SK-N-SH (cell line): ENCODE measurements at regions not wholly inside any gene's neighbourhood (a gene's known extent, or its start where the extent isn't known, plus 50 kb on each side); places are given as distances from the start of the nearest gene placed in this dataset.
A peak's percentile ranks its signal among the peaks of the same experiment; 100 is the strongest.

ENCODE experiments used
- CTCF ChIA-PET: fragments of 300-600, 350-600 bp; formaldehyde crosslinking; extraction: SDS; loops from one replicate; lab custom pipeline; 2021; lab: Yijun Ruan, JAX
- POLR2A ChIA-PET: fragments of 350-600 bp; sonication (Branson Sonifier 250); formaldehyde crosslinking; extraction: SDS; loops from one replicate; lab custom pipeline; 2020; ENCODE audit warnings: antibody characterized with exemption, inconsistent platforms; lab: Yijun Ruan, JAX
- DNase-seq: peaks from one replicate; pipeline ENCODE4 v3.0.0; 2012
- H2AFZ ChIP-seq: fragments of 200-600 bp; sonication (generic); 2 replicates; pipeline ENCODE4 v1.8.1; 2016; ENCODE audit warnings: antibody characterized with exemption, mild to moderate bottlenecking, low read depth
- H3F3A ChIP-seq: fragments of 200-600 bp; sonication (generic); replicated peaks from 2 replicates; pipeline ENCODE3; 2016; ENCODE audit warnings: antibody characterized with exemption, mild to moderate bottlenecking; ENCODE audit not compliant: insufficient read depth
- H3K27ac ChIP-seq, 2 experiments: fragments of 200-500 bp in 1 of 2; fragments of 200-600 bp in 1 of 2; sonication (Bioruptor generic) in 1 of 2; sonication (generic), shearing (Covaris generic) in 1 of 2; 2 replicates each; pipeline versions ENCODE4 v1.5.1 to v1.6.1; 2014 to 2016; ENCODE audit warnings: low read depth in 2 of 2, inconsistent platforms in 1 of 2, low read length in 1 of 2, mild to moderate bottlenecking in 1 of 2, mixed read lengths in 1 of 2
- H3K27me3 ChIP-seq: fragments of 200-600 bp; sonication (generic), shearing (Covaris generic); 2 replicates; pipeline ENCODE4 v1.6.1; 2016; ENCODE audit warnings: mixed run types; ENCODE audit not compliant: insufficient read depth
- H3K36me3 ChIP-seq, 2 experiments: fragments of 200-500 bp in 1 of 2; fragments of 200-600 bp in 1 of 2; sonication (Bioruptor generic) in 1 of 2; sonication (generic) in 1 of 2; replicated peaks in 1 of 2; 2 replicates each; pipeline versions ENCODE3 to v1.5.1; 2014 to 2016; ENCODE audit warnings: low read length in 1 of 2, mild to moderate bottlenecking in 1 of 2; ENCODE audit not compliant: insufficient read depth in 2 of 2, control insufficient read depth in 1 of 2
- H3K4me1 ChIP-seq, 2 experiments: fragments of 200-500 bp in 1 of 2; fragments of 200-600 bp in 1 of 2; sonication (Bioruptor generic) in 1 of 2; sonication (generic), shearing (Covaris generic) in 1 of 2; 2 replicates each; pipeline versions ENCODE4 v1.5.1 to v1.6.1; 2014 to 2016; ENCODE audit warnings: low read depth in 1 of 2, low read length in 1 of 2, mixed run types in 1 of 2; ENCODE audit not compliant: insufficient read depth in 2 of 2, control insufficient read depth in 1 of 2
- H3K4me2 ChIP-seq: fragments of 200-600 bp; sonication (generic), shearing (Covaris generic); 2 replicates; pipeline ENCODE4 v1.6.1; 2017; ENCODE audit warnings: mixed run types
- H3K4me3 ChIP-seq, 2 experiments: fragments of 200-500 bp in 1 of 2; fragments of 200-600 bp in 1 of 2; sonication (Bioruptor generic) in 1 of 2; sonication (generic), shearing (Covaris generic) in 1 of 2; 2 replicates each; pipeline versions ENCODE4 v1.5.1 to v1.8.1; 2014 to 2016; ENCODE audit warnings: low read depth in 2 of 2, inconsistent platforms in 1 of 2, low read length in 1 of 2, mild to moderate bottlenecking in 1 of 2, mixed read lengths in 1 of 2, moderate library complexity in 1 of 2
- H3K79me2 ChIP-seq: fragments of 200-600 bp; sonication (generic); 2 replicates; pipeline ENCODE4 v1.8.1; 2017; ENCODE audit warnings: mild to moderate bottlenecking; ENCODE audit not compliant: insufficient read depth
- H3K9ac ChIP-seq: fragments of 200-600 bp; sonication (generic); 2 replicates; pipeline ENCODE4 v1.6.1; 2017; ENCODE audit warnings: mixed run types
- H3K9me2 ChIP-seq: fragments of 200-600 bp; sonication (generic); 2 replicates; pipeline ENCODE4 v1.6.1; 2017; ENCODE audit warnings: mixed run types
- H3K9me3 ChIP-seq: fragments of 200-600 bp; sonication (generic); 2 replicates; pipeline ENCODE4 v1.6.1; 2017; ENCODE audit warnings: mixed run types, mild to moderate bottlenecking, moderate library complexity
- H4K20me1 ChIP-seq: fragments of 200-600 bp; sonication (generic); 2 replicates; pipeline ENCODE4 v1.6.1; 2017; ENCODE audit warnings: mild to moderate bottlenecking, mixed run types; ENCODE audit not compliant: insufficient read depth
- ELF1 ChIP-seq: IDR thresholded peaks from 2 replicates; pipeline ENCODE4 v1.4.0; 2012
- EP300 ChIP-seq, 2 experiments: IDR thresholded peaks; 2 replicates each; pipeline versions ENCODE4 v1.4.0 to v1.6.1; 2012; ENCODE audit warnings: borderline replicate concordance in 1 of 2, low read depth in 1 of 2, low read length in 1 of 2
- FOSL2 ChIP-seq: IDR thresholded peaks from 2 replicates; pipeline ENCODE4 v1.4.0; 2012; ENCODE audit warnings: low read depth, mild to moderate bottlenecking, moderate library complexity, borderline replicate concordance
- FOXM1 ChIP-seq: IDR thresholded peaks from 2 replicates; pipeline ENCODE4 v1.4.0; 2012; ENCODE audit warnings: low read depth, mild to moderate bottlenecking
- JUND ChIP-seq: IDR thresholded peaks from 2 replicates; pipeline ENCODE4 v1.4.0; 2012
- NRF1 ChIP-seq: IDR thresholded peaks from 2 replicates; pipeline ENCODE4 v1.6.1; 2012; ENCODE audit warnings: low read depth, mild to moderate bottlenecking, low read length
- RAD21 ChIP-seq: IDR thresholded peaks from 2 replicates; pipeline ENCODE4 v1.6.1; 2012; ENCODE audit warnings: mild to moderate bottlenecking, low read length
- RCOR1 ChIP-seq: fragments of 150-350 bp; IDR thresholded peaks from 2 replicates; pipeline ENCODE4 v1.6.1; 2017; ENCODE audit warnings: antibody characterized with exemption, low read length
- SMC3 ChIP-seq: IDR thresholded peaks from 2 replicates; pipeline ENCODE4 v1.6.1; 2012; ENCODE audit warnings: low read depth, low read length, improper control_type of control experiment
- TAF1 ChIP-seq: IDR thresholded peaks from 2 replicates; pipeline ENCODE4 v1.6.1; 2012; ENCODE audit warnings: low read depth, mild to moderate bottlenecking, low read length, moderate library complexity, borderline replicate concordance
- TEAD4 ChIP-seq: IDR thresholded peaks from 2 replicates; pipeline ENCODE4 v1.4.0; 2012; ENCODE audit warnings: mild to moderate bottlenecking, borderline replicate concordance; ENCODE audit not compliant: insufficient read depth
- ZBTB33 ChIP-seq: IDR thresholded peaks from 2 replicates; pipeline ENCODE4 v1.4.0; 2012; ENCODE audit warnings: low read depth, borderline replicate concordance
- WGBS: methylation state at CpG from one replicate; pipeline ENCODE4 v1.1.6; 2017; ENCODE audit warnings: low lambda C conversion rate; 5-methylcytosine and 5-hydroxymethylcytosine counted together
- TF ChIP-seq, protein P1 (sequence below): IDR thresholded peaks from 2 replicates; pipeline ENCODE4; 2012
- TF ChIP-seq, protein P2 (sequence below): fragments of 200-600 bp; sonication (generic); IDR thresholded peaks from 2 replicates; pipeline ENCODE4 v1.6.1; 2017; ENCODE audit warnings: antibody characterized with exemption, mild to moderate bottlenecking, moderate library complexity
- TF ChIP-seq, protein P3 (sequence below): IDR thresholded peaks from 2 replicates; pipeline ENCODE4 v1.6.1; 2012; ENCODE audit warnings: mild to moderate bottlenecking, low read depth, low read length, moderate library complexity

DNA sequence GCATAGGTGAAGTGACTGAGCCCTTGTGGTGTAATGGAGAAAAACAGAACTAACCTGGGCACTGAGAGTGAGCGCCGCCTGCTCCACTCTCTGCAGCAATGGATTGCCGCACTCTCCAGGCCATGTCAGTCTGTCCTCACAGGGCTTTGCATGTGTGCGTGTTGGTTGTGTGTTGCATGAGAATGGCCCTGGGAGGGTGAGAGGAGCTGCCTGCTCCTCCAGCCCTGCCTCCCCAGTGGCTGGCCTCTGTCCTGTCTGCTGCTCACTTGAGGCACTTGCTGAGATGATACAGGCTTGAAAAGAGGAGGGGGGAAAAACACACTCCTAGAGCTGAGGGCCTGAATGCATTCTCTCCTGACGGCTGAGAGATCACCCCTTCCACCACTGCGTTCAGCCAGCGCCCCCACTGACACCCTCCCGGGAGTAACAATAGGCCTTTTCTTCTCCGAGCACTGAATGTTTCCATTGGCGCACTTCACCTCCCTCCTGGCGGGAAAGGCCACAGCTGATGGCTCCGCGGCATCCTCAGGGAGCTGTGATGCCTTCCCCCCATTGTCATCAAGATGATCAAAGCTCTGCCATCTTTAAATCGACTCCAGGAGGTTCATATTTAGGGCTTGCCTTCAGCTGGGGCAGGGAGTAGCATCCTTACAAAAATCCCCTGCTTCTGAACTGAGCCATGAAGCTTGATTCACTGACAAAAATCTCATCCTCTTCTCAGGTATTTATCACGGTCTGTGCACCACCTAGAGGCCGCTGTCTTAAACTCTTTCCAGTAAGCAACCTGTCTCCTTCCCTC, 49.9 kb upstream of the DAPL1 start:
- no peaks in the 10 kb centered on the region for H3K27me3 ChIP-seq
- H3F3A ChIP-seq, result no peaks in the 10 kb centered on the region
- no peak overlapping the region for H3K4me3 ChIP-seq
- H2AFZ ChIP-seq, result no peak overlapping the region
- CTCF ChIA-PET, result interaction anchor here (0.6 to 16.1 kb wide), 68 partner anchors 10 to 1443 kb away, joined by 3 to 256 read pairs (median 4); partner anchors contain the start of genes ACVR1, CCDC148 and PKP4
- no peak overlapping the region for H3K9ac ChIP-seq
- H3K4me2 ChIP-seq, result no peak overlapping the region
- peak; percentile 58 for DNase-seq
- no peaks in the 10 kb centered on the region for H3K79me2 ChIP-seq
- H3K27ac ChIP-seq, result no peak overlapping the region
- H3K4me1 ChIP-seq, result peaks cover 0 to 12% of the 10 kb centered on the region in 2 experiments; a peak in 1 of 4 replicates
- WGBS, result 65% methylated on average over 16 of the region's 16 CpGs
- H3K36me3 ChIP-seq, result no peaks in the 10 kb centered on the region
- no peaks in the 10 kb centered on the region for H4K20me1 ChIP-seq
- no peaks in the 10 kb centered on the region for H3K9me3 ChIP-seq
- POLR2A ChIA-PET, result interaction anchor here (0.6 kb wide), 1 partner anchor 566 kb away, joined by 3 read pairs; no protein-coding TSS in a partner anchor
- TF ChIP-seq FOXM1 (no peak), SMC3 (peak; percentile 74), FOSL2 (no peak), TAF1 (no peak), RCOR1 (no peak), ELF1 (no peak), NRF1 (no peak), TEAD4 (no peak), RAD21 (peak; percentile 92), ZBTB33 (no peak), EP300 (IDR thresholded peaks at IDR 0.05; ENCODE audit: borderline replicate concordance in 1 of 2, low read depth in 1 of 2, low read length in 1 of 2) (no peak), JUND (no peak)
- TF ChIP-seq, protein P1, sequence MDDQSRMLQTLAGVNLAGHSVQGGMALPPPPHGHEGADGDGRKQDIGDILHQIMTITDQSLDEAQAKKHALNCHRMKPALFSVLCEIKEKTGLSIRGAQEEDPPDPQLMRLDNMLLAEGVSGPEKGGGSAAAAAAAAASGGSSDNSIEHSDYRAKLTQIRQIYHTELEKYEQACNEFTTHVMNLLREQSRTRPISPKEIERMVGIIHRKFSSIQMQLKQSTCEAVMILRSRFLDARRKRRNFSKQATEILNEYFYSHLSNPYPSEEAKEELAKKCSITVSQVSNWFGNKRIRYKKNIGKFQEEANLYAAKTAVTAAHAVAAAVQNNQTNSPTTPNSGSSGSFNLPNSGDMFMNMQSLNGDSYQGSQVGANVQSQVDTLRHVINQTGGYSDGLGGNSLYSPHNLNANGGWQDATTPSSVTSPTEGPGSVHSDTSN, result no peak
- TF ChIP-seq, protein P2, sequence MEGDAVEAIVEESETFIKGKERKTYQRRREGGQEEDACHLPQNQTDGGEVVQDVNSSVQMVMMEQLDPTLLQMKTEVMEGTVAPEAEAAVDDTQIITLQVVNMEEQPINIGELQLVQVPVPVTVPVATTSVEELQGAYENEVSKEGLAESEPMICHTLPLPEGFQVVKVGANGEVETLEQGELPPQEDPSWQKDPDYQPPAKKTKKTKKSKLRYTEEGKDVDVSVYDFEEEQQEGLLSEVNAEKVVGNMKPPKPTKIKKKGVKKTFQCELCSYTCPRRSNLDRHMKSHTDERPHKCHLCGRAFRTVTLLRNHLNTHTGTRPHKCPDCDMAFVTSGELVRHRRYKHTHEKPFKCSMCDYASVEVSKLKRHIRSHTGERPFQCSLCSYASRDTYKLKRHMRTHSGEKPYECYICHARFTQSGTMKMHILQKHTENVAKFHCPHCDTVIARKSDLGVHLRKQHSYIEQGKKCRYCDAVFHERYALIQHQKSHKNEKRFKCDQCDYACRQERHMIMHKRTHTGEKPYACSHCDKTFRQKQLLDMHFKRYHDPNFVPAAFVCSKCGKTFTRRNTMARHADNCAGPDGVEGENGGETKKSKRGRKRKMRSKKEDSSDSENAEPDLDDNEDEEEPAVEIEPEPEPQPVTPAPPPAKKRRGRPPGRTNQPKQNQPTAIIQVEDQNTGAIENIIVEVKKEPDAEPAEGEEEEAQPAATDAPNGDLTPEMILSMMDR, result peak; percentile 72
- TF ChIP-seq, protein P3, sequence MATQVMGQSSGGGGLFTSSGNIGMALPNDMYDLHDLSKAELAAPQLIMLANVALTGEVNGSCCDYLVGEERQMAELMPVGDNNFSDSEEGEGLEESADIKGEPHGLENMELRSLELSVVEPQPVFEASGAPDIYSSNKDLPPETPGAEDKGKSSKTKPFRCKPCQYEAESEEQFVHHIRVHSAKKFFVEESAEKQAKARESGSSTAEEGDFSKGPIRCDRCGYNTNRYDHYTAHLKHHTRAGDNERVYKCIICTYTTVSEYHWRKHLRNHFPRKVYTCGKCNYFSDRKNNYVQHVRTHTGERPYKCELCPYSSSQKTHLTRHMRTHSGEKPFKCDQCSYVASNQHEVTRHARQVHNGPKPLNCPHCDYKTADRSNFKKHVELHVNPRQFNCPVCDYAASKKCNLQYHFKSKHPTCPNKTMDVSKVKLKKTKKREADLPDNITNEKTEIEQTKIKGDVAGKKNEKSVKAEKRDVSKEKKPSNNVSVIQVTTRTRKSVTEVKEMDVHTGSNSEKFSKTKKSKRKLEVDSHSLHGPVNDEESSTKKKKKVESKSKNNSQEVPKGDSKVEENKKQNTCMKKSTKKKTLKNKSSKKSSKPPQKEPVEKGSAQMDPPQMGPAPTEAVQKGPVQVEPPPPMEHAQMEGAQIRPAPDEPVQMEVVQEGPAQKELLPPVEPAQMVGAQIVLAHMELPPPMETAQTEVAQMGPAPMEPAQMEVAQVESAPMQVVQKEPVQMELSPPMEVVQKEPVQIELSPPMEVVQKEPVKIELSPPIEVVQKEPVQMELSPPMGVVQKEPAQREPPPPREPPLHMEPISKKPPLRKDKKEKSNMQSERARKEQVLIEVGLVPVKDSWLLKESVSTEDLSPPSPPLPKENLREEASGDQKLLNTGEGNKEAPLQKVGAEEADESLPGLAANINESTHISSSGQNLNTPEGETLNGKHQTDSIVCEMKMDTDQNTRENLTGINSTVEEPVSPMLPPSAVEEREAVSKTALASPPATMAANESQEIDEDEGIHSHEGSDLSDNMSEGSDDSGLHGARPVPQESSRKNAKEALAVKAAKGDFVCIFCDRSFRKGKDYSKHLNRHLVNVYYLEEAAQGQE, result no peak
- no peaks in the 10 kb centered on the region for H3K9me2 ChIP-seq
